ENCODE measurements at regions not wholly inside any gene's neighbourhood (a gene's known extent, or its start where the extent isn't known, plus 50 kb on each side); places are given as distances from the start of the nearest gene placed in this dataset.

- Histone ChIP-seq H3K36me3 (no peaks in the 10 kb centered on the region), H3K27me3 (replicated peaks; ENCODE audit: insufficient read depth) (no peaks in the 10 kb centered on the region), H3K9me3 (no peaks in the 10 kb centered on the region), H3K4me1 (ENCODE audit: control insufficient read depth in 1 of 2, low read depth in 2 of 2) (no peaks in the 10 kb centered on the region), H3K27ac (no peak overlapping the region), H3K4me3 (no peak overlapping the region)
- DNase-seq (ENCODE audit: low spot score): no peak
- no peak for ATAC-seq (ENCODE audit: insufficient number of reproducible peaks, low FRiP score, low read depth)
- TF ChIP-seq CTCF (IDR thresholded peaks at IDR 0.05): no peak
Observed at GRCh38 chr11:105233285-105233684, 93.7 kb upstream of the CARD18 start.

- H3K4me3 ChIP-seq: no peak overlapping the region
- H3K27ac ChIP-seq: no peak overlapping the region
- H3K4me1 ChIP-seq (ENCODE audit: control insufficient read depth in 1 of 2, low read depth in 2 of 2): no peaks in the 10 kb centered on the region
- H3K9me3 ChIP-seq: no peaks in the 10 kb centered on the region
- ATAC-seq (ENCODE audit: insufficient number of reproducible peaks, low FRiP score, low read depth): no peak
- H3K36me3 ChIP-seq: no peaks in the 10 kb centered on the region
- no peaks in the 10 kb centered on the region for H3K27me3 ChIP-seq (replicated peaks; ENCODE audit: insufficient read depth)
- no peak for DNase-seq (ENCODE audit: low spot score)
- TF ChIP-seq CTCF (IDR thresholded peaks at IDR 0.05): no peak
Observed at GRCh38 chr11:105232021-105232420, 92.5 kb upstream of the CARD18 start.

GRCh38 chr11:105230586-105230985 lies 91.0 kb upstream of the CARD18 start:
- DNase-seq (ENCODE audit: low spot score) (no peak), ATAC-seq (ENCODE audit: insufficient number of reproducible peaks, low FRiP score, low read depth) (no peak)
- no peak overlapping the region for H3K4me3 ChIP-seq
- H3K36me3 ChIP-seq: no peaks in the 10 kb centered on the region
- no peaks in the 10 kb centered on the region for H3K27me3 ChIP-seq (replicated peaks; ENCODE audit: insufficient read depth)
- no peak overlapping the region for H3K27ac ChIP-seq
- TF ChIP-seq CTCF (IDR thresholded peaks at IDR 0.05): no peak
- H3K9me3 ChIP-seq: no peaks in the 10 kb centered on the region
- no peaks in the 10 kb centered on the region for H3K4me1 ChIP-seq (ENCODE audit: control insufficient read depth in 1 of 2, low read depth in 2 of 2)

GRCh38 chr11:105229761-105230160 lies 90.2 kb upstream of the CARD18 start:
- no peak overlapping the region for H3K27ac ChIP-seq

GRCh38 chr11:105229257-105229656 lies 89.7 kb upstream of the CARD18 start:
- H3K4me1 ChIP-seq (ENCODE audit: control insufficient read depth in 1 of 2, low read depth in 2 of 2): no peaks in the 10 kb centered on the region
- no peaks in the 10 kb centered on the region for H3K9me3 ChIP-seq
- DNase-seq (ENCODE audit: low spot score) (no peak), ATAC-seq (ENCODE audit: insufficient number of reproducible peaks, low FRiP score, low read depth) (no peak)
- no peak overlapping the region for H3K27ac ChIP-seq
- H3K4me3 ChIP-seq: no peak overlapping the region
- H3K36me3 ChIP-seq: no peaks in the 10 kb centered on the region
- no peaks in the 10 kb centered on the region for H3K27me3 ChIP-seq (replicated peaks; ENCODE audit: insufficient read depth)
- TF ChIP-seq CTCF (IDR thresholded peaks at IDR 0.05): no peak

More at GRCh38 chr11:105229761-105230160, 90.2 kb upstream of the CARD18 start:
- DNase-seq (ENCODE audit: low spot score): no peak
- H3K9me3 ChIP-seq: no peaks in the 10 kb centered on the region
- H3K27me3 ChIP-seq (replicated peaks; ENCODE audit: insufficient read depth): no peaks in the 10 kb centered on the region
- no peaks in the 10 kb centered on the region for H3K4me1 ChIP-seq (ENCODE audit: control insufficient read depth in 1 of 2, low read depth in 2 of 2)
- TF ChIP-seq CTCF (IDR thresholded peaks at IDR 0.05): no peak
- H3K4me3 ChIP-seq: no peak overlapping the region
- ATAC-seq (ENCODE audit: insufficient number of reproducible peaks, low FRiP score, low read depth): no peak
- no peaks in the 10 kb centered on the region for H3K36me3 ChIP-seq

Measured in thoracic aorta (tissue), 2 donors.